Middle frontal gyrus (tissue), 1 donor: ENCODE measurements at regions not wholly inside any gene's neighbourhood (a gene's known extent, or its start where the extent isn't known, plus 50 kb on each side); places are given as distances from the start of the nearest gene placed in this dataset.
"Not testable (repeated sequence)": the region's sequence is repeated elsewhere in the genome, so short reads cannot be mapped to it uniquely, and the experiment has no call there.

Source experiments
- DNase-seq: peaks from one replicate; pipeline ENCODE4 v3.0.0-alpha.2; 2015; ENCODE audit warnings: low spot score; ENCODE audit errors: extremely low spot score

DNA sequence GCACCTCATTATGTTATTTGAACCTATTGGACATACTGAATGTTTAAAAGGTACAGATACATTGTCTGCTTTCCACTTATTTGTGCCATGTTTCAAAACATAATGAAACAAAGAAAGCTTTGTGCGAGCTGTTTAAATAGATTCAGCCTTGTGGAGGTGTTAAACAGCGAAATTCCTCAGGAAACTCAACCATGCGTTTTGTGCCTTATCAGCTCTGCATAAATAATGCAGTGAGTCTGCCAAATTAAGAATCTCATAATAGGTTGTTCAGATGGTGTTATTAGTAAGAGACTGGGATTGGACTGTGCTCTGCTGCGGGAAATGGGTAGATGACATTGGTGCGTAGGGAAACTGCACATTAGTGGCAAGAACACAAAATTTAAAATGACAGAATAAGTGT lies 163.7 kb upstream of the CLEC14A start:
- no peak for DNase-seq

GRCh38 chr14:38412654-38413053 lies 156.8 kb upstream of the CLEC14A start:
- no peak for DNase-seq

DNA sequence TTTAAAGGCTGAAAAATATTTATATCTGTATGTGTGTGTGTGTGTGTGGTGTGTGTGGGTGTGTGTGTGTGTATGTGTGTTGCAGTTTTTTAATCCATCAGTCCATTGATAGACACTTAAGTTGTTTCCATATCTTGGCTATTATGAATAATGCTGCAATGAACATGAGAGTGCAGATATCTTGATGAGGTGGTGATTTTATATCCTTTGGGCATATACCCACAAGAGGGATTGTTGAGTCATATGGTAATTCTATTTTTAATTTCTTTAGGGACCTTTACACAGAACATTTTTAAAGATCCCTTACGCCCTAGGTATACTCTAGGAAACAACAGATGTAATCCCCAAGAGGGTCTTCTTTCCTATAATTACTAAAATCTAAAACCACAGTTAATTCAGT lies 154.5 kb upstream of the CLEC14A start:
- DNase-seq: no peak

DNA sequence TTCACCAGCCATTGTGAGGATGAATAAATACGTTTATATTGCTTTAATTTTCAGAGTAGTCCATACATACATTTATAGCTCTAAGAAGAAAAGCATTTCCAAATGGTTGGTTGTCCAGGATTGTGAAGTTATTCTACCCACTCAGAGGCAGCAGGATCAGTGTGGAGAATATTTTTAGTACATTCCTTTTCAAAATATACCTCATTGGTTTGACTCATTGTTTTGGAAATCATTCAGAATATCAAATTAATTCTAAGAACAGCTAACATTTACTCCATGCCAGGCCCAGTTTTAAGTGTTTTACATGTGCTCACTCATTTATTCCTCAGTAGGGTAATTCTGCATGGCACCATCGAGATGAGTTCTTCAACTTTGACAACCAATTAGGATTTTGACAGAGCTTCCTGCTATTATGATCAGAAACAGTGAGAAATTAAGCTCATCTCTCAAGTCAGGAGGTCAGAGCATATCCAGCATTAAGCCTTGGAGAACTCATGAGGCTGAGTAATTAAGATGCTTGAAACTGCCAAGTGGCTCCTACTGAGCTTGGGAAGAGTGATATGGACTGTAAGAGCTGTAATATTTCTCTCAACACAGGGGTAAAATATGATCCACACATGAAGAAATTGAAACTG lies 153.3 kb upstream of the CLEC14A start:
- DNase-seq: no peak

GRCh38 chr14:38405851-38406635 lies 150.2 kb upstream of the CLEC14A start:
- no peak for DNase-seq

- no peak for DNase-seq
These were observed 148.7 kb upstream of the CLEC14A start for GRCh38 chr14:38404616-38405015.

GRCh38 chr14:38404100-38404541 lies 148.2 kb upstream of the CLEC14A start:
- DNase-seq: no peak

GRCh38 chr14:38400751-38401150 lies 144.9 kb upstream of the CLEC14A start:
- no peak for DNase-seq

DNA sequence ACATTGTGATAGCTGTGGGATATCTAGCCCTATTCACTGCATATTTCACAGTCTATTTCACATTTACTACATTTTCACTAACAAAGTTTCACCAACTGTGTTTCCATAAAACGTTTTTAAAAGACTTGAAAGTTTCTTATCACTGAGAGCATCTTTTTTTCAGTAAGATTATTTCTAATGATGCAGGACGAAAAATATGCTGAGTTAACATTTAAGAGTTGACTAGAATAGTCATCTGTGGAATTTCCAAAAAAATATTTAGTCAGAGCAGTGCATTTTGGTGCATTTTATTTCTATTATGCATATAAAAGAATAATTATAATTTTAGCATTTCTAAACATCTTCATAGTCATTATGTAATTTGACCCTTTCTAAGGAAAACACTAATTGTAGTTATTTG lies 143.8 kb upstream of the CLEC14A start:
- DNase-seq: no peak

- no peak for DNase-seq
These were observed 138.9 kb upstream of the CLEC14A start for GRCh38 chr14:38394767-38395166.

DNA sequence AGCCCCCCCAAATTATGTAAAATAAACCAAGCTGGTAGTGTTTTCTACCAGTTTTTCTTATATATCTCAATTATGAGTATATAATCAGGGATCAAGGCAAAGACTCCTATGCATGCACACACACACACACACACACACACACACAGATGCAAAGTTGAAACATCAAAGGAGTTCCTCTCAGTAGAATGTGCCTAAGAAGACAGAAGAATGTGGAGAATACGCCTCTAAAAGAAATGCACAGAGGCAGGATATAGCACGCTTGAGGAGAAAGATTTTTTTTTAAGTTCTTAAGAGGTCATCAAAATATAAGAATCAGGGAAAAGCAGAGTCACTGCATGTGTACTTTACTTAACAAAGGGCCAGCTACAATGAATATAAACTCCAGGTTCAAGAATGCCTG lies 138.2 kb upstream of the CLEC14A start:
- DNase-seq: no peak

DNA sequence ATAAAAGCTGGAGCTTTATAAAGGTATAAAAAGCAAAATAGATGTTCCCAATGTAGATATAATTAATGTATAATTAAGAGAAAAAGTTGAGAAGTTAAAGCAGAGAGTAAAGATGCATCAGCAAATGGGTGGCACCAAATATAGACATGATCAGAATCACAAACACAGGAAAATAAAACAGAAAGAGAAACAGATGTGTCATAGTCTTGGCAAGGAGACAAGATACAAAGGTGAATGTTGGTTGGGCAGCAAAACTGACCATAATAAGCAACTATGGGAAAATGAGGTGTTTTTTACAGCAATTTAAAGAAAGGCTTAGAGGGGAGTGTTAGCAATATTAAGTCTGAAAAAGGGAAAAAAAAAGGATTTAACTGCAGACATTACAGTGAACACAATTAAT lies 135.4 kb upstream of the CLEC14A start:
- no peak for DNase-seq

DNA sequence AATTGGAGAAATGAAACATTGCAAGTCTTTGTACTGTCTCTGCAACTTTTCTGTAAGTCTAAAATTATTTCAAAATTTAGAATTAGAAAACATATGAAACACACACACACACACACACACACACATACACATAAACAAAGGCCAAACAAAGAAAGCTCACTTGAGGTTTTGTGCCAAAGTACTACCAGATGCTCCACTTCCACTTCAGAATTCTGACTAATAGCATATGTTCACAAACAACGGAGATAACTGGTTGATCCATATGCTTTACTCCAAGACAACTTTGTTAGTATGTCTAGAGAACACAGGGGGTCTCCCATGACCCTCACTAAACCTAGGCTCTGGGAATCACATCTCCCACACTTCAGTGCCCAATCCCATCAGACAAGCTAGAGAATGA lies 133.8 kb upstream of the CLEC14A start:
- no peak for DNase-seq

DNA sequence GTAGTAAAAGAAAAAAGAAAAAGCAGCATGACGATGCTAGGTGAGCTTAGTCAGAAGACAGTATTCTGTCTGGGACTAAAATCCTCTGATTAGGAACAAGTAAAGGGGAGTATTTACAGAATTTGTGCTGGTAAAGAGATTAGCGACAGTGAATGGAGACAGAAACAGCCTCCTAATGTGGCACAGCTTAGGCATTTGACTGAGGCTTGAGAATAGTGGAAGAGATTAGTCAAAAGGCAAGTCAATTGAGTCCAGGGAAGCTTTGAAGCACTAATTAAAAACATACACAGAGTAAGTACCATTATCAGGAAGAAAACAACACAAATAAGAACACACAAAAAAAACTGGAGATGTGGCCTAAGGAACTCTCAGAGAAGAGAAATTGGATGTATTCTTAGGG lies 131.9 kb upstream of the CLEC14A start:
- DNase-seq: no peak

DNA sequence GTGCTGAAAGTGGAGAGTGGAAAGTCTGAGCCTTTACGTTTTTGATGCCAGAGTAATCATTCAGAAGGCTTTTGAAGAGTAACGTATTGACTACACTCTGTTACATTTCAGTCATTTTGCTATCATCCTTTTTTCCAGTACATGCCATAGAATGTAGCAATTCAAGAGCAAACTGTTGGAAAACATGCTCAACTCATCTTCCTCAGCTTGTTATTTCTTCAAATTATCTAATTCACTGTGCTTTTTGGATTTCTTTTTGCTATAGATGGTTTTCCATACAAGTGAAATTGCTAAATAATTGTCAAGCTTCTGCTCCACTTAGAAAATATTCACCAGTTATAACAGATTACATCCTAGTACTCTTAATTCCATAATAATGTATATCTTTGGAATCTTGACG lies 129.9 kb upstream of the CLEC14A start:
- no peak for DNase-seq

DNA sequence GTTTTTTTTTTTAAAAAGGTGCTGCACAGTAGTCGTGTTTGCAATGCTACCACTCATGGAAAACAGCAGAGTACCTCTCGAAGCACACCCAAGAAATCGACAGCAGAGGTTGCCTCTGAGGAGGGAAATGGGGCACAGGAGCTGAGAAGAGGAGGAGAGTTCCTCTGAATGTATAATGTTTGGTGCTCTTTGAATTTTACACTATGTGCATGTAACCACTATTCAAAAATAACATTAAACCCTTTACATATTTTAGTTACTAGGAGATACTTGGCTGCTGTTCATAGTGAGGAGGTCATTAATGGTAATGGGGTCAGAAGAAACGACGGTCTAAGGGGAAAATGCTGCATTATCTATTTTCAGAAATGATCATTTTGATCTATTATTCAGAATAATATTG lies 129.4 kb upstream of the CLEC14A start:
- no peak for DNase-seq

DNA sequence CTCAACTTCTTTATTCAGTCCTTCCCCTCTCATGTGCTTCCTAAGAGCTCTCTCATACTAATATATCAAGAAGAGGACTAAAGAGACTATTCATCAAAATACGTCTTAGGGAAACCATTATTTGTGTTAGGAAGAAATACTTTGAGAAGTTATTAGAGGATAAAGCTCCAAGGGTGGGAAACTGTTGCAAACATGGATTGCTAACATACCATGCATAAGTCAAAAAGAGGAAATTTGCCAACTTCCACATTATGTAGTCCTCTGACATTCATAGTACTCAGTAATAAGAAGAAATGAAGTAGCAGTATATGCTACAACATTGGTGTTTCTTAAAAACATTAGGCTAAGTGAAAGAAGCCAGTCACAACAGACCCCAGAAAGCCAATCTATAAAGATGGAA lies 128.8 kb upstream of the CLEC14A start:
- no peak for DNase-seq

DNA sequence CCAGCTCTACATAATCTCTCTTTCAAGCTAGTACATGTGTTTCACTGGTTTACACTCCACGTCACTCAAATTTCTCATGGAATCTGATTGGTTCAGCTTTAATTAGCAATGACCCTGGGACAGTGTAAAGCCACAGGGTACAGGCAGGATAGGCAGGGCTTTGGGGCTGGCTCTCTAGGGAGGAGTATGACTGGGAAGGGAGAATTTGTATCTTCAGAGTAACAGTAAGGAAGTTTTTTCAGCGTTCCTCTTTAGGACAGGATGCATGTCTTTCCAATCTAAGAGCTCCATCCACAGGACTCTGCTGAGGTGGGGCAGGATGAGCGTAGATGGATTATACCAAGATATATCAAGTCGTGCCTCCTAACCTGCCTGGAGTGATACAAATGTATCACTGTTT lies 112.0 kb upstream of the CLEC14A start:
- DNase-seq: no peak

- DNase-seq: no peak
These were observed 110.5 kb upstream of the CLEC14A start for GRCh38 chr14:38366374-38366773.

GRCh38 chr14:38363217-38363616 lies 107.3 kb upstream of the CLEC14A start:
- DNase-seq: no peak

DNA sequence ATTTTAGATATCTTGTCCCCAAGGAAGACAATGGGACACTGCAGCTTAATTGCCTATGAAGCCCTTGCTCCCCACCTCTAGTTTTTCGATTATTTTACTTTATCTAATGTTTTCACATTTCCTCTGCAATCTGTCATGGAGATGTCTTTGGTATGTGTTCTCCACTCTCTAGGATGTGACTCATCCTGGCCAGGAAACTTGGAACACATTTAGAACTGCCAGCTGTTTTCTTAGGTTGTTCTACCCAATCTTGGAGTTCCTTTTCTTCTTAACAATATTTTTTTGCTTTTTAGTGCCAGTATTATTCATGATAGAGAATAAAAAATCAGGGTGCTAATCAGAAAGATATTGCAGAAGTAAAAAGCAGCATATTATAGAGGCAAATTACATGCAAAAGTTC lies 101.7 kb upstream of the CLEC14A start:
- DNase-seq: peak; percentile 10

GRCh38 chr14:38355473-38355872 lies 99.6 kb upstream of the CLEC14A start:
- not testable (repeated sequence) for DNase-seq

- DNase-seq: no peak
These were observed 94.2 kb upstream of the CLEC14A start for GRCh38 chr14:38350102-38350501.
